22Rv1 (cell line): ENCODE measurements at regions not wholly inside any gene's neighbourhood (a gene's known extent, or its start where the extent isn't known, plus 50 kb on each side); places are given as distances from the start of the nearest gene placed in this dataset.

Experiments
- ZFX ChIP-seq: fragments of 450-650 bp; IDR thresholded peaks from 2 replicates; pipeline ENCODE4 v1.6.1; 2017; ENCODE audit warnings: antibody characterized with exemption, borderline replicate concordance
- TF ChIP-seq, protein P1 (sequence below): fragments of 450-650 bp; IDR thresholded peaks from 2 replicates; pipeline ENCODE4 v1.5.1; 2017; ENCODE audit warnings: mild to moderate bottlenecking

DNA sequence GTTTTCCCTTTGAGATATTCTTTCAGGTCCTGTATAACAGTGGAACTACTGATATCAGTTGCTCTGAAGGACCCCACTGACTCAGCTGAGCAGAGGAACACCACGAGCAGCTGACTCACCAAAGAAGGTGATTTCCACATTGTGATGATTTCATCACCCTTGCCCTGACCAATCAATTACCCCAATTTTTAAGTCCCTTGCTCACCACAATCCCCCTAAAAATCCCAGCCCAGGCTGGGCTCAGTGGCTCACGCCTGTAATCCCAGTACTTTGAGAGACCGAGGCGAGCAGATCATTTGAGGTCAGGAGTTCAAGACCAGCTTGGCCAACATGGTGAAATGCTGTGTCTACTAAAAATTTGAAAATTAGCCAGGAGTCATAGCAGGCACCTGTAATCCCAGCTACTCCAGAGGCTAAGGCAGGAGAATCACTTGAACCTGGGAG, 125.3 kb upstream of the ABCA1 start:
- TF ChIP-seq, protein P1, sequence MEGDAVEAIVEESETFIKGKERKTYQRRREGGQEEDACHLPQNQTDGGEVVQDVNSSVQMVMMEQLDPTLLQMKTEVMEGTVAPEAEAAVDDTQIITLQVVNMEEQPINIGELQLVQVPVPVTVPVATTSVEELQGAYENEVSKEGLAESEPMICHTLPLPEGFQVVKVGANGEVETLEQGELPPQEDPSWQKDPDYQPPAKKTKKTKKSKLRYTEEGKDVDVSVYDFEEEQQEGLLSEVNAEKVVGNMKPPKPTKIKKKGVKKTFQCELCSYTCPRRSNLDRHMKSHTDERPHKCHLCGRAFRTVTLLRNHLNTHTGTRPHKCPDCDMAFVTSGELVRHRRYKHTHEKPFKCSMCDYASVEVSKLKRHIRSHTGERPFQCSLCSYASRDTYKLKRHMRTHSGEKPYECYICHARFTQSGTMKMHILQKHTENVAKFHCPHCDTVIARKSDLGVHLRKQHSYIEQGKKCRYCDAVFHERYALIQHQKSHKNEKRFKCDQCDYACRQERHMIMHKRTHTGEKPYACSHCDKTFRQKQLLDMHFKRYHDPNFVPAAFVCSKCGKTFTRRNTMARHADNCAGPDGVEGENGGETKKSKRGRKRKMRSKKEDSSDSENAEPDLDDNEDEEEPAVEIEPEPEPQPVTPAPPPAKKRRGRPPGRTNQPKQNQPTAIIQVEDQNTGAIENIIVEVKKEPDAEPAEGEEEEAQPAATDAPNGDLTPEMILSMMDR: no peak
- TF ChIP-seq ZFX: no peak
